ENCODE measurements at regions not wholly inside any gene's neighbourhood (a gene's known extent, or its start where the extent isn't known, plus 50 kb on each side); places are given as distances from the start of the nearest gene placed in this dataset.

DNA sequence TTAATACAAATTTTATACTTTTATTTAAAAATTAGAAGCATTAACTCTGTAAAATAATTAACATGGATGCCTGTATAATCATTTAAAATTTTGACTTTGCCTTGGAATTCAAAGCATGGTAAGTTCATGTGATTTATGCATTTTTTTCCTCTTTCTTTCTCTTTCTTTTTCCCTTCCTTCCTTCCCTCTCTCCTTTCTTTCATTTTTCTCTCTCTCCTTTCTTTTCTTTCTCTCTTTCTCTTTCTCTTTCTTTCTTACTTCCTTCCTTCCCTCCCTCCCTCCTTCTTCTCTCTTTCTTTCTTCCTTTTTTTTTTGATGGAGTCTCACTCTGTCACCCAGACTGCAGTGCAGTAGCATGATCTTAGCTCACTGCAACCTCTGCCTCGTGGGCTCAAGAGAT lies 53.8 kb upstream of the P3H2 start:
- no peaks in the 10 kb centered on the region for H3K36me3 ChIP-seq (ENCODE audit: insufficient read depth, low read length)
- no peak overlapping the region for H3K27ac ChIP-seq (ENCODE audit: low read depth, low read length)
- peaks cover 3% of the 10 kb centered on the region for H3K4me1 ChIP-seq (ENCODE audit: insufficient read depth, low read length)
- H3K4me3 ChIP-seq (ENCODE audit: low read length) = no peak overlapping the region
- CTCF ChIA-PET = no interaction called here
- no peak overlapping the region for H3K4me3 Mint-ChIP-seq
- DNase-seq = no peak
- H3K9me3 ChIP-seq (ENCODE audit: low read length) = no peaks in the 10 kb centered on the region
- no peaks in the 10 kb centered on the region for H3K27me3 ChIP-seq (ENCODE audit: insufficient read depth, low read length, poor library complexity, severe bottlenecking)
- H3K27ac Mint-ChIP-seq = no peak overlapping the region
- POLR2A ChIA-PET = no interaction called here
- no peaks in the 10 kb centered on the region for H3K36me3 Mint-ChIP-seq
- H3K27me3 Mint-ChIP-seq = peaks cover 2 to 23% of the 10 kb centered on the region in 2 donors
- peaks cover 4 to 10% (median 10%) of the 10 kb centered on the region in 3 donors for H3K4me1 Mint-ChIP-seq
- H3K9me3 Mint-ChIP-seq = peaks cover 0 to 2% (median 0%) of the 10 kb centered on the region in 5 donors

DNA sequence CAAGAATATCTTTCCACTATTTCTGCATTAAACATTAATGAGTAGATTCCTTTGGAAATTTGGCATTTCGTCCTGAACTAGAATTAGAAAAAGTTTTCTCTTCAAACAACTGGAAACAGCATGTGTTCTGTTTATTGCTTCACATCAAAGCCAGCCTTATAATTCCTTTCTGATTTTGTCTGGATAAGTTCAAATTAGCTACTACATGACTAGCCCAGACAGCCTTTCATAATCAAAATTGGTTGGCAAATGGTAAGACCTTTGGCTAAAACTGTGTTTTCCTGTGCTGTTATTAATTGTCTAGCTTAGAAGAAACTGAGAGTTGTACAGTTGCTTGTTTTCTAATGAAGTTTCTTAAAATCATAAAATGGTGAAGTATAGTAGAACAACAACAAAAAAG lies 52.7 kb upstream of the P3H2 start:
- no peak overlapping the region for H3K27ac Mint-ChIP-seq
- H3K4me1 Mint-ChIP-seq = peaks cover 8 to 16% (median 14%) of the 10 kb centered on the region in 3 donors
- H3K36me3 Mint-ChIP-seq = no peaks in the 10 kb centered on the region
- Histone ChIP-seq H3K27me3 (ENCODE audit: insufficient read depth, low read length, poor library complexity, severe bottlenecking) (no peaks in the 10 kb centered on the region), H3K36me3 (ENCODE audit: insufficient read depth, low read length) (no peaks in the 10 kb centered on the region), H3K27ac (ENCODE audit: low read depth, low read length) (no peak overlapping the region), H3K9me3 (ENCODE audit: low read length) (no peaks in the 10 kb centered on the region), H3K4me1 (ENCODE audit: insufficient read depth, low read length) (peaks cover 9% of the 10 kb centered on the region), H3K4me3 (ENCODE audit: low read length) (no peak overlapping the region)
- peaks cover 2 to 19% of the 10 kb centered on the region in 2 donors for H3K27me3 Mint-ChIP-seq
- peaks cover 0 to 2% (median 0%) of the 10 kb centered on the region in 5 donors for H3K9me3 Mint-ChIP-seq
- H3K4me3 Mint-ChIP-seq = no peak overlapping the region
- no peak for DNase-seq
- POLR2A ChIA-PET = no interaction called here
- CTCF ChIA-PET = no interaction called here

DNA sequence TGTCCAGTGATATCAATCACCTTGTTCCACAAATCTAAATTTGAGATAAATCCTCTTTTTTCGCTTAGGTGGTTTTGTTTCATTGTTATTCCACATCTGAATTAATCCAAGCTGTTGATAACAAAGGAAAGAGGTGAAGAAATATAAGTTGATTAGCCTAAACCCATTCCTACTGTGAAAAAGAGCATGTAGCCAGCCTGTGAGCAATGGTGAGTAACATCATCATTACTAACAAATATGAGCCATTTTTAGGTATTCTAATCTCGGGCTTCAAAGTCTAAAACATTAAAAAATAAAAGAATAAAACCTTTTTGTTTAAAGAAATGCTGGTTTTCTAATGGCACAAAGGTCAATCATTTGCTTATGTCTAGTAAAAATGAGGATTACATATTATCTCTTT lies 52.1 kb upstream of the P3H2 start:
- H3K27me3 Mint-ChIP-seq = peaks cover 2 to 19% of the 10 kb centered on the region in 2 donors
- Histone ChIP-seq H3K36me3 (ENCODE audit: insufficient read depth, low read length) (no peaks in the 10 kb centered on the region), H3K27ac (ENCODE audit: low read depth, low read length) (no peak overlapping the region), H3K4me3 (ENCODE audit: low read length) (no peak overlapping the region), H3K4me1 (ENCODE audit: insufficient read depth, low read length) (peaks cover 9% of the 10 kb centered on the region), H3K27me3 (ENCODE audit: insufficient read depth, low read length, poor library complexity, severe bottlenecking) (no peaks in the 10 kb centered on the region), H3K9me3 (ENCODE audit: low read length) (no peaks in the 10 kb centered on the region)
- H3K9me3 Mint-ChIP-seq = peaks cover 0 to 2% (median 0%) of the 10 kb centered on the region in 5 donors
- H3K4me3 Mint-ChIP-seq = no peak overlapping the region
- no peak for DNase-seq
- ChIA-PET POLR2A (no interaction called here), CTCF (no interaction called here)
- H3K4me1 Mint-ChIP-seq = peaks cover 8 to 22% (median 14%) of the 10 kb centered on the region in 3 donors
- no peak overlapping the region for H3K27ac Mint-ChIP-seq
- H3K36me3 Mint-ChIP-seq = no peaks in the 10 kb centered on the region
